SH-SY5Y (cell line): ENCODE measurements at regions not wholly inside any gene's neighbourhood (a gene's known extent, or its start where the extent isn't known, plus 50 kb on each side); places are given as distances from the start of the nearest gene placed in this dataset.

Experiments used
- GATA2 ChIP-seq: IDR thresholded peaks from 2 replicates; pipeline ENCODE4 v1.6.1; 2011; ENCODE audit warnings: mild to moderate bottlenecking, low read depth, low read length
- GATA3 ChIP-seq: IDR thresholded peaks from 2 replicates; pipeline ENCODE4 v1.6.1; 2011; ENCODE audit warnings: low read depth, mild to moderate bottlenecking, low read length, moderate library complexity

- TF ChIP-seq GATA2, result no peak
- TF ChIP-seq GATA3, result no peak
These were observed 790.5 kb downstream of the MCTP2 start for GRCh38 chr15:95021816-95022215.

GRCh38 chr15:95024351-95024750 lies 793.0 kb downstream of the MCTP2 start:
- TF ChIP-seq GATA2, result no peak
- TF ChIP-seq GATA3, result no peak

- TF ChIP-seq GATA2, result no peak
- no peak for TF ChIP-seq GATA3
These were observed 794.8 kb downstream of the MCTP2 start for GRCh38 chr15:95025924-95026728.

DNA sequence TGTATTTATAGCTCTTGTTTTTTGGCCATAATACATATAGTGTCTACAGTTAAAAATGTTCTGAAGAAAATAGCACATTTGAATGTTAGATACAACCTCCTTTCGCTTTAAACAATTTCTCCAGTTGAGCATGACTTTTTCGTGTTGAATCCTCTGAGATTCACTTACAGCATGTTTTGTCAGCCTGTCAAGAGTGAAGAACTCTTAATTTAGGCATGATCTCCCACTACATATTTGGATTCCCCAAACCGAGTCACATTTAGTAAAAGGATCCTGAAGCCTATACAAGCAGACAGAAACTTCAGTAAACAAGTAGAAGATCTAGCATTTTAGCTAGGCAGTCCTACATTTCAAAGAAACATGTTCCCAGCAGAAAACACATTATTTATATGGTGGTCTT lies 796.6 kb downstream of the MCTP2 start:
- no peak for TF ChIP-seq GATA3
- TF ChIP-seq GATA2, result no peak

GRCh38 chr15:95032156-95032555 lies 800.8 kb downstream of the MCTP2 start:
- TF ChIP-seq GATA3 (no peak), GATA2 (no peak)

DNA sequence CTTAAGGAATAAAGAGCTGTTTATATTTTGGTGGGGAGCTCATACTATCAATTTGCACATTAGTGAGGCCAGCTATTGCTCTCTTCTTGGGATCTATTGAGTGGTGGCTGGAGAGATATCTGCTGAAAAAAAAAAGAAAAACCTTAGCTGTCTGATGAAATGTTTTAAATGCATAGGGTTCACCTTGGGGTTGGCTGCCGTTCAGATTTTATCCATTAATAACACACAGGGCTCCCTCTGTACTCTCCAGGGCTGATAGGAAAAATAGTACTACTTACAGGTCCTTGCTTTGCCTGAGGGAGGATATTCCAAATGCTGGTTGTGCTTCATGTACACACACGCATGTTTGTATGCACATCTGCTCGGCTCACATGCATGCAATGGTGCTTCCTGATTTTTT lies 803.7 kb downstream of the MCTP2 start:
- TF ChIP-seq GATA3 (no peak), GATA2 (no peak)

GRCh38 chr15:95041297-95041696 lies 809.9 kb downstream of the MCTP2 start:
- TF ChIP-seq GATA2 (no peak), GATA3 (no peak)

GRCh38 chr15:95043933-95044313 lies 812.6 kb downstream of the MCTP2 start:
- TF ChIP-seq GATA3 (no peak), GATA2 (no peak)

DNA sequence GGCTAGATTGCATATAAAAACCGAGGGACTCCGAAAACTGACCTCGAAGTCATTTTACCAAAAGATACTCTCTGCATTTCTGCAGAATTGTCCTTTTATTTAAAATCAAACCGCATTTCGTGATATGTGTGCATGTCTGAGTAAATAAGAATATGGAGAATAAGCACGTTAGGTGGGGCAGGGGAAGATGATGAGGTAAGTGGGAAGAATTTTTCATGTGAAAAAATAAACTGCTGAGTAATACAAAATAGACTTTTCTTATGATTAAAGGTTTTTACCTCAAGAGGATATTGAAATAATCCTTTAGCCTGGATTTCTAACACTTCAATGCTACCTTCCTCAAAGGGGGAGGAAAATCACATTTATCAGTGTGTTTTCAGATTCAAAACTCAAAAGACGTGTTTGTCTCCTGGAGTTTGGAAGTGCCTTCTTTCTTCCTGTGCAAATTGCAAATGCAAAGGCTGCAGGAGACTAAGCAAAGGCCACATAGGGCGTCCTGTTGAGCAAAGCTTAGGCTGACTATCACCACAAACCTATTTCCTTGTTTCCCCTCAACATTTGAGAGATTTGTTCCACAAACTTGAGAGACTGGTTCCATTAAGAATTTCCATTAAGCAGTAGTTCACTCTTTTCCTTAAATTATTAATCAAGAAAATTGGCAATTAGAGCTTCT lies 813.5 kb downstream of the MCTP2 start:
- TF ChIP-seq GATA3 (no peak), GATA2 (no peak)

DNA sequence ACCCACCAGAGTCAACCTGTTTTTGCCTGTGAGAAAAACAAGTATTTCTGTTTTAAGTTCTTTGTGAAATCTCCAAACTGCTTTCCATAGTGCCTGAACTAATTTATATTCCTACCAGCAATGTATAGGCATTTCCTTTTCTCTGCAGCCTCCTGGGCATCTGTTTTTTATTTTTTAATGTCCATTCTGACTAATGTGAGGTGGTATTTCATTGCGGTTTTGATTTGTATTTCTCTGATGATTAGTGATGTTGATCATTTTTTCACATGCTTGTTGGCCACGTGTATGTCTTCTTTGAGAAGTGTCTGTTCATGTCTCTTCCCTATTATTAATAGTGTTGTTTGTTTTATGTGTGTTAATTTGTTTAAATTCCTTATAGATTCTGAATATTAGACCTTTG lies 820.5 kb downstream of the MCTP2 start:
- TF ChIP-seq GATA3 (no peak), GATA2 (no peak)

DNA sequence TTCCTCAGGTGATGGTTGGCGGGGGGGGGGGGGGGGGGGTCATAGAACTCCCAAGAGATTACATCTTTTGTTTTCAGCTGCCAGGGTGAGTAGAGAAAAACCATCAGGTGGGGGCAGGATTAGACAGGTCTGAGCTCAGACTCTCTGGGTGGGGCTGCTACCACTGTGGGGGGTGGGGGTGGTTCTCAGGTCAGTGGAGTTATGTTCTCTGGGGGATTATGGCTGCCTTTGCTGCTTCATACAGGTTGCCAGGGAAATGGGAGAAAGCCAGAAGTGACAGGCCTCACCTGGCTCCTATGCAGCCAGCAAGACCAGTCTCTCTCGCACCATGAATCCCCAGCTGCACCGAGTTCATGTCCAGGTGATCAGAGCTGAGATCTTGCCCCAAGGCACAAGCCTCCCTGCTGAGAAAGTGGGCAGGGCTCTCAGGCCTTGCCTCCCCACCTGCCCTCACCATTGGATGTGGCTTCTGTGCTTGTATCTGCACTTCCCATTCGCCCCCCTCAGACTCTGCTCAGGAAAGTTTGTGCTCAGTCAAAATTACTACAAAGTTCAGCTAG lies 828.1 kb downstream of the MCTP2 start:
- TF ChIP-seq GATA3 (no peak), GATA2 (no peak)

- TF ChIP-seq GATA2 (no peak), GATA3 (no peak)
These were observed 837.5 kb downstream of the MCTP2 start for GRCh38 chr15:95068701-95069521.

DNA sequence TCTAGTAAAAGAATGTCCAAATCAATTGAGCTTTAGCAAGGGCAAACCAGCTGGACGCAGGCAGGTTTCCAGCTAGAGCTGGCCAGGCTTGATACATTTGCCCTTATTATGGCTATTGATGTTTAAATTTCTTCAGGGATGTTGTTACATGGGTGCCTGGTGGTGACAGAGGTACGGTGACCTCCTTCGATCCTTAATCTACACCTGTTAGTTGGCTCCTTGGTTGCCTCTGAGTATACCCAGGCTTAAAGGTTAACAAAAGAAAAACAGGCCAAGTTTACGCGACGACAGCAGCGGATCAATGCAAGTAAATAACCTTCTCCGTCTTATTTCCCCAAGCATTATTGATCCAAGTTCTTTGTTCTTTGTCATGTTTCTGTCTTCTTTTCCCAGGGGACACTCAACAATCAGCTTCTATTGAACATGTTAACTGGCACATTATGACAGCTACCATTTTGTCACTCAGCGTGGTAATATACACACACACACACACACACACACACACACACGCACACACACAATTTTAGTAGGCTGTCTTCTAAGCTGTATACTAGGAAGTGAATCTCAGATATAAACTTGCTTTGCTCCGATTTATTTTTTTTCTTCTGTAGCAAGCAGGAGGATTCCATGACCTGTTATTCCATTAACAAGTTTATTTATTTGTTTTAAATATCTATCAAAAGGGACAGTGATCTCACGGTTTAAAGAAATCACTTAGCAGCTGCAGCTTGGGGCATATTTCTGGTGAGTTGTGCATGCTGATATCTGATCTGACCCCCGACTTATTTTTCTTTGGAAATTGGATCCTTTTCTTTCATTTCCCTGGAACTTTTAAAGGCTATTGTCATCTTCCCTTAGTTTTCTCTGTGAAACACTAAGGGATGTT lies 844.7 kb downstream of the MCTP2 start:
- TF ChIP-seq GATA2 (no peak), GATA3 (no peak)

DNA sequence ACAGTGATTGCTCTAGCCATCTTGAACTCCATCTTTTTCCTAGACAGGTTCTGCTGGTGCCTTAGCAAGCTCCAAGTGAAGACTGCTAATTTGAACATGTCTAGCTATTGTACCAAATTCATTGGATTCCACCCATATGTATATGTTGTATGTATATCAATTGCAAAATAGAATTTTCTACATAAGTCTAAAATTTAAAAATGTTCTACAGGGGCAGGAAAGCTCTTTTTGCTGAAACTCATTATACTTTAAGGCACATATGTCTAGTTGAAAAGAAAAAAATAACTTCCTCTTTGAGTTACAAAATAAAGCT lies 845.3 kb downstream of the MCTP2 start:
- TF ChIP-seq GATA3, result no peak
- TF ChIP-seq GATA2, result no peak
